NCI-H187 (cell line): ENCODE measurements at regions not wholly inside any gene's neighbourhood (a gene's known extent, or its start where the extent isn't known, plus 50 kb on each side); places are given as distances from the start of the nearest gene placed in this dataset.

ENCODE experiments used
- DNase-seq, 2 experiments: peaks; one replicate each; lab custom pipeline; 2025; lab: John Stamatoyannopoulos, UW

GRCh38 chr9:7984203-7984602, 184.6 kb upstream of the DMAC1 start:
- no peak for DNase-seq

- no peak for DNase-seq
These were observed 183.9 kb upstream of the DMAC1 start for GRCh38 chr9:7983490-7983889.

- DNase-seq, result no peak
These were observed 183.3 kb upstream of the DMAC1 start for GRCh38 chr9:7982907-7983306.

- DNase-seq, result no peak
These were observed 181.2 kb upstream of the DMAC1 start for GRCh38 chr9:7980691-7981289.

GRCh38 chr9:7980041-7980440, 180.5 kb upstream of the DMAC1 start:
- no peak for DNase-seq

- DNase-seq, result no peak
These were observed 180.0 kb upstream of the DMAC1 start for GRCh38 chr9:7979611-7980010.

GRCh38 chr9:7977586-7977985, 178.0 kb upstream of the DMAC1 start:
- no peak for DNase-seq

GRCh38 chr9:7976856-7977255, 177.3 kb upstream of the DMAC1 start:
- DNase-seq, result no peak

- DNase-seq, result no peak
These were observed 176.7 kb upstream of the DMAC1 start for GRCh38 chr9:7976167-7976755.

- DNase-seq, result no peak
These were observed 175.8 kb upstream of the DMAC1 start for GRCh38 chr9:7975336-7975735.

GRCh38 chr9:7974335-7974960, 174.9 kb upstream of the DMAC1 start:
- DNase-seq, result no peak

- no peak for DNase-seq
These were observed 173.5 kb upstream of the DMAC1 start for GRCh38 chr9:7973123-7973522.

GRCh38 chr9:7970681-7971330, 171.2 kb upstream of the DMAC1 start:
- no peak for DNase-seq

- no peak for DNase-seq
These were observed 169.1 kb upstream of the DMAC1 start for GRCh38 chr9:7968687-7969086.

GRCh38 chr9:7967851-7968250, 168.3 kb upstream of the DMAC1 start:
- DNase-seq, result no peak

GRCh38 chr9:7967093-7967827, 167.7 kb upstream of the DMAC1 start:
- DNase-seq, result no peak

- DNase-seq, result no peak
These were observed 165.5 kb upstream of the DMAC1 start for GRCh38 chr9:7965063-7965462.

GRCh38 chr9:7963026-7963425, 163.4 kb upstream of the DMAC1 start:
- DNase-seq, result no peak

GRCh38 chr9:7961076-7961475, 161.5 kb upstream of the DMAC1 start:
- DNase-seq, result no peak

GRCh38 chr9:7960320-7961050, 160.9 kb upstream of the DMAC1 start:
- DNase-seq, result no peak

- DNase-seq, result no peak
These were observed 158.2 kb upstream of the DMAC1 start for GRCh38 chr9:7957803-7958202.

- DNase-seq, result no peak
These were observed 148.0 kb upstream of the DMAC1 start for GRCh38 chr9:7947577-7947976.
